ENCODE measurements at regions not wholly inside any gene's neighbourhood (a gene's known extent, or its start where the extent isn't known, plus 50 kb on each side); places are given as distances from the start of the nearest gene placed in this dataset.
"Not testable (repeated sequence)": the region's sequence is repeated elsewhere in the genome, so short reads cannot be mapped to it uniquely, and the experiment has no call there.

GRCh38 chr18:47708206-47708605 lies 222.3 kb downstream of the SMAD2 start:
- no peak for TF ChIP-seq CTCF (conservative IDR thresholded peaks at IDR 0.05; ENCODE audit: low read depth, low read length)
- no peak for DNase-seq (ENCODE audit: low read depth)
- no peak overlapping the region for H3K4me3 ChIP-seq (ENCODE audit: low read length)

- no peak overlapping the region for H3K4me3 ChIP-seq (ENCODE audit: low read length)
- DNase-seq (ENCODE audit: low read depth): no peak
- no peak for TF ChIP-seq CTCF (conservative IDR thresholded peaks at IDR 0.05; ENCODE audit: low read depth, low read length)
These were observed 229.3 kb downstream of the SMAD2 start for GRCh38 chr18:47701134-47701533.

- H3K4me3 ChIP-seq (ENCODE audit: low read length): no peak overlapping the region
- no peak for TF ChIP-seq CTCF (conservative IDR thresholded peaks at IDR 0.05; ENCODE audit: low read depth, low read length)
- no peak for DNase-seq (ENCODE audit: low read depth)
These were observed 233.6 kb downstream of the SMAD2 start for GRCh38 chr18:47696870-47697269.

- TF ChIP-seq CTCF (conservative IDR thresholded peaks at IDR 0.05; ENCODE audit: low read depth, low read length): no peak
- DNase-seq (ENCODE audit: low read depth): no peak
- H3K4me3 ChIP-seq (ENCODE audit: low read length): no peak overlapping the region
These were observed 238.8 kb downstream of the SMAD2 start for GRCh38 chr18:47691611-47692010.

- H3K4me3 ChIP-seq (ENCODE audit: low read length); DNase-seq (ENCODE audit: low read depth): not testable (repeated sequence)
These were observed 239.7 kb downstream of the SMAD2 start for GRCh38 chr18:47690778-47691177.

- no peak for DNase-seq (ENCODE audit: low read depth)
- no peak overlapping the region for H3K4me3 ChIP-seq (ENCODE audit: low read length)
- TF ChIP-seq CTCF (conservative IDR thresholded peaks at IDR 0.05; ENCODE audit: low read depth, low read length): no peak
These were observed 241.1 kb downstream of the SMAD2 start for GRCh38 chr18:47689371-47689770.

GRCh38 chr18:47686806-47687205 lies 243.7 kb downstream of the SMAD2 start:
- DNase-seq (ENCODE audit: low read depth): no peak
- TF ChIP-seq CTCF (conservative IDR thresholded peaks at IDR 0.05; ENCODE audit: low read depth, low read length): no peak
- no peak overlapping the region for H3K4me3 ChIP-seq (ENCODE audit: low read length)

- no peak for TF ChIP-seq CTCF (conservative IDR thresholded peaks at IDR 0.05; ENCODE audit: low read depth, low read length)
- DNase-seq (ENCODE audit: low read depth): no peak
- H3K4me3 ChIP-seq (ENCODE audit: low read length): no peak overlapping the region
These were observed 246.7 kb downstream of the SMAD2 start for GRCh38 chr18:47683774-47684173.

Data from retinal pigment epithelial cell (primary cell).